Astrocyte (in vitro differentiated cells and primary cell): ENCODE measurements at regions not wholly inside any gene's neighbourhood (a gene's known extent, or its start where the extent isn't known, plus 50 kb on each side); places are given as distances from the start of the nearest gene placed in this dataset.
A peak's percentile ranks its signal among the peaks of the same experiment; 100 is the strongest.
"Not testable (repeated sequence)": the region's sequence is repeated elsewhere in the genome, so short reads cannot be mapped to it uniquely, and the experiment has no call there.

ENCODE experiments used
- DNase-seq: peaks from one replicate; pipeline ENCODE4 v3.0.0-alpha.2; 2010; ENCODE audit warnings: low read depth
- FAIRE-seq: peaks from 2 replicates; lab custom pipeline; 2011; peaks lifted over from hg19 to GRCh38; lab: Jason Lieb, UNC
- H2AFZ ChIP-seq: 2 replicates; pipeline ENCODE4 v1.6.0; 2012; ENCODE audit warnings: low read depth, low read length, inconsistent platforms
- H3K27ac ChIP-seq: 2 replicates; pipeline ENCODE4 v1.5.1; 2011; ENCODE audit warnings: low read depth, low read length, inconsistent platforms
- H3K27me3 ChIP-seq: 2 replicates; pipeline ENCODE4 v1.6.0; 2011; ENCODE audit warnings: low read length, inconsistent platforms; ENCODE audit not compliant: insufficient read depth
- H3K36me3 ChIP-seq: 2 replicates; pipeline ENCODE4 v1.5.1; 2011; ENCODE audit warnings: low read length, inconsistent platforms; ENCODE audit not compliant: insufficient read depth
- H3K4me1 ChIP-seq: 2 replicates; pipeline ENCODE4 v1.5.1; 2011; ENCODE audit warnings: low read length, inconsistent platforms; ENCODE audit not compliant: insufficient read depth
- H3K4me2 ChIP-seq: 2 replicates; pipeline ENCODE4 v1.6.0; 2012; ENCODE audit warnings: low read length, inconsistent platforms
- H3K4me3 ChIP-seq: 2 replicates; pipeline ENCODE4 v1.5.1; 2011; ENCODE audit warnings: low read depth, mild to moderate bottlenecking, low read length, inconsistent platforms; ENCODE audit not compliant: insufficient read depth
- H3K79me2 ChIP-seq: 2 replicates; pipeline ENCODE4 v1.6.0; 2012; ENCODE audit warnings: mild to moderate bottlenecking, low read length, inconsistent platforms; ENCODE audit not compliant: insufficient read depth
- H3K9ac ChIP-seq: 2 replicates; pipeline ENCODE4 v1.6.0; 2012; ENCODE audit warnings: mild to moderate bottlenecking, low read length, inconsistent platforms
- H3K9me3 ChIP-seq: 2 replicates; pipeline ENCODE4 v1.5.1; 2012; ENCODE audit warnings: low read depth, mild to moderate bottlenecking, low read length, inconsistent platforms; ENCODE audit not compliant: insufficient read depth
- H4K20me1 ChIP-seq: 2 replicates; pipeline ENCODE4 v1.6.0; 2012; ENCODE audit warnings: low read length, inconsistent platforms; ENCODE audit not compliant: insufficient read depth
- H3K27ac Mint-ChIP-seq: one replicate; pipeline ENCODE4 v1.8.0; 2021; ENCODE audit warnings: mild to moderate bottlenecking, mixed read lengths; ENCODE audit not compliant: unreplicated experiment
- H3K27me3 Mint-ChIP-seq: one replicate; pipeline ENCODE4 v1.8.0; 2021; ENCODE audit warnings: low read depth, mixed read lengths; ENCODE audit not compliant: unreplicated experiment
- H3K36me3 Mint-ChIP-seq: one replicate; pipeline ENCODE4 v1.8.0; 2021; ENCODE audit warnings: low read depth, mixed read lengths; ENCODE audit not compliant: unreplicated experiment
- H3K4me1 Mint-ChIP-seq: one replicate; pipeline ENCODE4 v1.8.0; 2021; ENCODE audit warnings: low read depth, mixed read lengths; ENCODE audit not compliant: unreplicated experiment
- H3K4me3 Mint-ChIP-seq: one replicate; pipeline ENCODE4 v1.8.0; 2021; ENCODE audit warnings: mild to moderate bottlenecking, moderate library complexity, mixed read lengths; ENCODE audit not compliant: unreplicated experiment
- H3K9me3 Mint-ChIP-seq: one replicate; pipeline ENCODE4 v1.8.0; 2021; ENCODE audit warnings: mild to moderate bottlenecking, mixed read lengths; ENCODE audit not compliant: unreplicated experiment

GRCh38 chr2:87075054-87075790 is 53.6 kb upstream of the PLGLB1 start:
- peak overlapping the region; percentile 83 for H3K9ac ChIP-seq
- H3K9me3 ChIP-seq, H3K4me1 Mint-ChIP-seq, H3K27me3 ChIP-seq, H3K36me3 Mint-ChIP-seq, H3K9me3 Mint-ChIP-seq, H3K27ac ChIP-seq, H3K27me3 Mint-ChIP-seq, H4K20me1 ChIP-seq, H3K27ac Mint-ChIP-seq, DNase-seq, H3K36me3 ChIP-seq, FAIRE-seq, H2AFZ ChIP-seq, H3K4me1 ChIP-seq: not testable (repeated sequence)
- peak overlapping the region; percentile 51 for H3K4me3 ChIP-seq
- peaks cover 11% of the 10 kb centered on the region for H3K79me2 ChIP-seq
- H3K4me3 Mint-ChIP-seq = peak overlapping the region; percentile 89
- peak overlapping the region; percentile 84 for H3K4me2 ChIP-seq

- not testable (repeated sequence) for H3K36me3 Mint-ChIP-seq, H2AFZ ChIP-seq, H3K9me3 Mint-ChIP-seq, H3K36me3 ChIP-seq, H3K27me3 Mint-ChIP-seq, H3K79me2 ChIP-seq, H3K9me3 ChIP-seq, H3K4me1 Mint-ChIP-seq, H3K4me1 ChIP-seq, H3K27me3 ChIP-seq, H3K27ac Mint-ChIP-seq, H4K20me1 ChIP-seq, FAIRE-seq
- peak overlapping the region; percentile 83 for H3K9ac ChIP-seq
- peak overlapping the region; percentile 51 for H3K4me3 ChIP-seq
- peak overlapping the region; percentile 70 for H3K27ac ChIP-seq
- H3K4me2 ChIP-seq = peak overlapping the region; percentile 84
- peak overlapping the region; percentile 85 for H3K4me3 Mint-ChIP-seq
- peak; percentile 43 for DNase-seq
Observed at GRCh38 chr2:87075791-87076252, 54.2 kb upstream of the PLGLB1 start.

GRCh38 chr2:87076253-87077123 is 54.8 kb upstream of the PLGLB1 start:
- Mint-ChIP-seq H3K4me3 (peak overlapping the region; percentile 89), H3K27ac (peak overlapping the region; percentile 99)
- Histone ChIP-seq H3K4me2 (peak overlapping the region; percentile 84), H3K27ac (peak overlapping the region; percentile 79), H3K9ac (peak overlapping the region; percentile 83), H2AFZ (peak overlapping the region; percentile 88), H3K4me3 (peak overlapping the region; percentile 66)
- not testable (repeated sequence) for H3K36me3 ChIP-seq, H3K4me1 Mint-ChIP-seq, H3K36me3 Mint-ChIP-seq, H3K79me2 ChIP-seq, H3K9me3 Mint-ChIP-seq, H3K27me3 Mint-ChIP-seq, FAIRE-seq, H3K4me1 ChIP-seq, H3K9me3 ChIP-seq, H3K27me3 ChIP-seq, H4K20me1 ChIP-seq
- DNase-seq = peak; percentile 85

GRCh38 chr2:87077124-87077446 is 55.4 kb upstream of the PLGLB1 start:
- not testable (repeated sequence) for DNase-seq, H3K9me3 Mint-ChIP-seq, H3K27me3 ChIP-seq, H3K79me2 ChIP-seq, H3K4me1 ChIP-seq, H3K4me1 Mint-ChIP-seq, H3K9me3 ChIP-seq, H3K36me3 ChIP-seq, H3K27me3 Mint-ChIP-seq, H4K20me1 ChIP-seq, FAIRE-seq, H3K36me3 Mint-ChIP-seq
- Histone ChIP-seq H3K4me3 (peak overlapping the region; percentile 66), H3K9ac (peak overlapping the region; percentile 83), H3K4me2 (peak overlapping the region; percentile 84), H2AFZ (peak overlapping the region; percentile 88), H3K27ac (peak overlapping the region; percentile 79)
- Mint-ChIP-seq H3K27ac (peak overlapping the region; percentile 99), H3K4me3 (peak overlapping the region; percentile 89)

GRCh38 chr2:87081727-87082126 is 60.1 kb upstream of the PLGLB1 start:
- not testable (repeated sequence) for H3K36me3 ChIP-seq, H3K79me2 ChIP-seq, H3K27ac ChIP-seq, H3K4me3 Mint-ChIP-seq, H3K36me3 Mint-ChIP-seq, H3K9me3 ChIP-seq, H3K27me3 ChIP-seq, H3K27ac Mint-ChIP-seq, H3K4me2 ChIP-seq, H3K4me1 ChIP-seq, H3K27me3 Mint-ChIP-seq, H3K9ac ChIP-seq, H3K4me3 ChIP-seq, FAIRE-seq, H2AFZ ChIP-seq, H3K4me1 Mint-ChIP-seq, H4K20me1 ChIP-seq, H3K9me3 Mint-ChIP-seq, DNase-seq

GRCh38 chr2:87088079-87088478 is 66.4 kb upstream of the PLGLB1 start:
- H3K27ac ChIP-seq, H3K4me3 Mint-ChIP-seq, H3K27ac Mint-ChIP-seq, H3K9me3 Mint-ChIP-seq, H3K27me3 ChIP-seq, DNase-seq, H3K36me3 Mint-ChIP-seq, H3K4me1 Mint-ChIP-seq, H3K27me3 Mint-ChIP-seq, FAIRE-seq, H3K36me3 ChIP-seq, H3K79me2 ChIP-seq, H4K20me1 ChIP-seq, H3K4me3 ChIP-seq, H3K9ac ChIP-seq, H3K9me3 ChIP-seq, H3K4me1 ChIP-seq, H3K4me2 ChIP-seq, H2AFZ ChIP-seq: not testable (repeated sequence)
